Natural killer cell (primary cell): ENCODE measurements at regions not wholly inside any gene's neighbourhood (a gene's known extent, or its start where the extent isn't known, plus 50 kb on each side); places are given as distances from the start of the nearest gene placed in this dataset.

Experiments used
- ATAC-seq, 3 donors: fragments of 150-1000 bp in 2 of 3; fragments of 200-7000 bp in 1 of 3; cut with Tn5 transposase; 1 replicate in 1 of 3; 2 replicates in 2 of 3; pipeline ENCODE4 v1.10.0; 2021; ENCODE audit warnings: mild to moderate bottlenecking in 2 of 3, moderate library complexity in 2 of 3
- DNase-seq, 2 donors: peaks; one replicate each; pipeline versions ENCODE4 v3.0.0 to v3.0.0-alpha.2; 2013 to 2021; ENCODE audit warnings: mixed read lengths in 1 of 2
- H3K27ac ChIP-seq: one replicate; pipeline ENCODE4 v1.5.1; 2013; ENCODE audit warnings: mild to moderate bottlenecking, low read length
- H3K27me3 ChIP-seq: one replicate; pipeline ENCODE4 v1.6.1; 2013; ENCODE audit warnings: low read length; ENCODE audit not compliant: control insufficient read depth, insufficient read depth
- H3K36me3 ChIP-seq: one replicate; pipeline ENCODE4 v1.6.1; 2013; ENCODE audit warnings: low read length; ENCODE audit not compliant: control insufficient read depth, insufficient read depth
- H3K4me1 ChIP-seq: one replicate; pipeline ENCODE4 v1.6.1; 2013; ENCODE audit warnings: low read length; ENCODE audit not compliant: control insufficient read depth, insufficient read depth
- H3K4me3 ChIP-seq: one replicate; pipeline ENCODE4 v1.5.1; 2013; ENCODE audit warnings: low read length
- H3K9me3 ChIP-seq: one replicate; pipeline ENCODE4 v1.6.1; 2013; ENCODE audit warnings: low read length; ENCODE audit not compliant: control insufficient read depth, insufficient read depth
- H3K27ac Mint-ChIP-seq, 2 donors: one replicate each; pipeline ENCODE4 v1.8.0; 2022; ENCODE audit warnings: mild to moderate bottlenecking in 2 of 2, mixed read lengths in 2 of 2, moderate library complexity in 1 of 2
- H3K27me3 Mint-ChIP-seq, 2 donors: one replicate each; pipeline ENCODE4 v1.8.0; 2022; ENCODE audit warnings: low read depth in 2 of 2, mixed read lengths in 2 of 2
- H3K36me3 Mint-ChIP-seq: one replicate; pipeline ENCODE4 v1.8.0; 2022; ENCODE audit warnings: mixed read lengths
- H3K4me1 Mint-ChIP-seq, 2 donors: one replicate each; pipeline ENCODE4 v1.8.0; 2022; ENCODE audit warnings: mixed read lengths in 2 of 2
- H3K4me3 Mint-ChIP-seq: one replicate; pipeline ENCODE4 v1.8.0; 2022; ENCODE audit warnings: mild to moderate bottlenecking, moderate library complexity, mixed read lengths
- H3K9me3 Mint-ChIP-seq, 2 donors: one replicate each; pipeline ENCODE4 v1.8.0; 2022; ENCODE audit warnings: mixed read lengths in 2 of 2
- CTCF ChIP-seq: fragments of 200-600 bp; IDR thresholded peaks from one replicate; pipeline ENCODE4 v1.8.0; 2022; ENCODE audit warnings: antibody characterized with exemption
- WGBS: methylation state at CpG from one replicate; pipeline ENCODE4 v1.1.7; 2013; ENCODE audit warnings: missing lambda C conversion rate; ENCODE audit not compliant: insufficient coverage; 5-methylcytosine and 5-hydroxymethylcytosine counted together
- intact Hi-C: fragments of 100-400 bp; cut with micrococcal nuclease; formaldehyde crosslinking; loops from one replicate; pipeline ENCODE4 v1.14.2; 2022

GRCh38 chr13:83024232-83024631 lies 858.0 kb downstream of the SLITRK1 start:
- no peak for TF ChIP-seq CTCF
- DNase-seq (no peak), ATAC-seq (no peak)
- H3K4me3 Mint-ChIP-seq: no peak overlapping the region
- peaks cover 16 to 38% of the 10 kb centered on the region in 2 donors for H3K9me3 Mint-ChIP-seq
- WGBS: no CpG with 5 or more reads among the region's 1 CpG
- no peak overlapping the region for H3K27ac ChIP-seq
- H3K4me1 Mint-ChIP-seq: no peaks in the 10 kb centered on the region
- intact Hi-C loops: no loop called here
- H3K36me3 Mint-ChIP-seq: peaks cover 5% of the 10 kb centered on the region
- H3K4me1 ChIP-seq: no peaks in the 10 kb centered on the region
- no peaks in the 10 kb centered on the region for H3K27me3 ChIP-seq
- H3K9me3 ChIP-seq: peaks cover 5% of the 10 kb centered on the region
- H3K36me3 ChIP-seq: no peaks in the 10 kb centered on the region
- H3K27me3 Mint-ChIP-seq: no peaks in the 10 kb centered on the region
- no peak overlapping the region for H3K27ac Mint-ChIP-seq
- H3K4me3 ChIP-seq: no peak overlapping the region

- Histone ChIP-seq H3K9me3 (peaks cover under 1% of the 10 kb centered on the region), H3K36me3 (no peaks in the 10 kb centered on the region), H3K27me3 (no peaks in the 10 kb centered on the region), H3K4me1 (no peaks in the 10 kb centered on the region), H3K4me3 (no peak overlapping the region), H3K27ac (no peak overlapping the region)
- Mint-ChIP-seq H3K4me3 (no peak overlapping the region), H3K27ac (no peak overlapping the region), H3K4me1 (no peaks in the 10 kb centered on the region), H3K27me3 (no peaks in the 10 kb centered on the region), H3K36me3 (peaks cover 5% of the 10 kb centered on the region), H3K9me3 (peaks cover 13 to 17% of the 10 kb centered on the region in 2 donors)
- intact Hi-C loops: no loop called here
- ATAC-seq (no peak), DNase-seq (no peak)
- no peak for TF ChIP-seq CTCF
- 69% methylated on average over 3 of the region's 4 CpGs for WGBS
These were observed 862.3 kb downstream of the SLITRK1 start for GRCh38 chr13:83019986-83020385.

- Histone ChIP-seq H3K4me3 (no peak overlapping the region), H3K27ac (no peak overlapping the region), H3K4me1 (no peaks in the 10 kb centered on the region), H3K36me3 (no peaks in the 10 kb centered on the region), H3K27me3 (no peaks in the 10 kb centered on the region), H3K9me3 (no peaks in the 10 kb centered on the region)
- H3K36me3 Mint-ChIP-seq: no peaks in the 10 kb centered on the region
- H3K9me3 Mint-ChIP-seq: peaks cover 11 to 15% of the 10 kb centered on the region in 2 donors
- no peak for TF ChIP-seq CTCF
- no peak overlapping the region for H3K4me3 Mint-ChIP-seq
- ATAC-seq (no peak), DNase-seq (no peak)
- H3K27ac Mint-ChIP-seq: no peak overlapping the region
- 71% methylated on average over 2 of the region's 2 CpGs for WGBS
- intact Hi-C loops: no loop called here
- H3K27me3 Mint-ChIP-seq: no peaks in the 10 kb centered on the region
- H3K4me1 Mint-ChIP-seq: no peaks in the 10 kb centered on the region
These were observed 872.3 kb downstream of the SLITRK1 start for GRCh38 chr13:83009987-83010386.

GRCh38 chr13:83008212-83008929 lies 873.9 kb downstream of the SLITRK1 start:
- H3K27me3 Mint-ChIP-seq: no peaks in the 10 kb centered on the region
- Histone ChIP-seq H3K4me1 (no peaks in the 10 kb centered on the region), H3K9me3 (no peaks in the 10 kb centered on the region), H3K27me3 (no peaks in the 10 kb centered on the region), H3K27ac (no peak overlapping the region), H3K36me3 (no peaks in the 10 kb centered on the region), H3K4me3 (no peak overlapping the region)
- peaks cover 8 to 12% of the 10 kb centered on the region in 2 donors for H3K9me3 Mint-ChIP-seq
- 82% methylated on average over 1 of the region's 3 CpGs for WGBS
- no peaks in the 10 kb centered on the region for H3K36me3 Mint-ChIP-seq
- ATAC-seq: no peak
- no peak for DNase-seq
- H3K4me3 Mint-ChIP-seq: no peak overlapping the region
- H3K27ac Mint-ChIP-seq: no peak overlapping the region
- intact Hi-C loops: no loop called here
- no peak for TF ChIP-seq CTCF
- no peaks in the 10 kb centered on the region for H3K4me1 Mint-ChIP-seq
